AG08395 (cell line): ENCODE measurements at regions not wholly inside any gene's neighbourhood (a gene's known extent, or its start where the extent isn't known, plus 50 kb on each side); places are given as distances from the start of the nearest gene placed in this dataset.

ENCODE experiments used
- DNase-seq: peaks from one replicate; pipeline ENCODE4 v3.0.0; 2012; ENCODE audit warnings: mixed read lengths, low spot score

- no peak for DNase-seq
Observed at GRCh38 chr1:8267307-8267706, 50.6 kb upstream of the SLC45A1 start.

GRCh38 chr1:8266436-8267165 is 51.3 kb upstream of the SLC45A1 start:
- DNase-seq = no peak

GRCh38 chr1:8263791-8264190 is 54.1 kb upstream of the SLC45A1 start:
- no peak for DNase-seq

GRCh38 chr1:8261398-8261762 is 56.5 kb upstream of the SLC45A1 start:
- DNase-seq = no peak

- peak; percentile 48 for DNase-seq
Observed at GRCh38 chr1:8259498-8260290, 58.2 kb upstream of the SLC45A1 start.

GRCh38 chr1:8257621-8258020 is 60.3 kb upstream of the SLC45A1 start:
- no peak for DNase-seq

- no peak for DNase-seq
Observed at GRCh38 chr1:8256321-8256720, 61.6 kb upstream of the SLC45A1 start.

GRCh38 chr1:8255712-8256111 is 62.2 kb upstream of the SLC45A1 start:
- DNase-seq = no peak

GRCh38 chr1:8252266-8252951 is 65.5 kb upstream of the SLC45A1 start:
- no peak for DNase-seq

- DNase-seq = no peak
Observed at GRCh38 chr1:8251635-8252034, 66.3 kb upstream of the SLC45A1 start.

- DNase-seq = no peak
Observed at GRCh38 chr1:8249838-8250237, 68.1 kb upstream of the SLC45A1 start.

GRCh38 chr1:8247811-8248436 is 70.0 kb upstream of the SLC45A1 start:
- DNase-seq = no peak

- no peak for DNase-seq
Observed at GRCh38 chr1:8244304-8244703, 73.6 kb upstream of the SLC45A1 start.

GRCh38 chr1:8242498-8242897 is 75.4 kb upstream of the SLC45A1 start:
- no peak for DNase-seq

- no peak for DNase-seq
Observed at GRCh38 chr1:8241417-8242014, 76.4 kb upstream of the SLC45A1 start.

GRCh38 chr1:8239306-8240023 is 78.4 kb upstream of the SLC45A1 start:
- DNase-seq = no peak

GRCh38 chr1:8239039-8239305 is 78.9 kb upstream of the SLC45A1 start:
- no peak for DNase-seq

GRCh38 chr1:8238141-8239038 is 79.5 kb upstream of the SLC45A1 start:
- DNase-seq = peak; percentile 68

GRCh38 chr1:8232036-8232757 is 85.7 kb upstream of the SLC45A1 start:
- DNase-seq = no peak

GRCh38 chr1:8230292-8230621 is 87.7 kb upstream of the SLC45A1 start:
- DNase-seq = no peak
